IMR-90 (cell line): ENCODE measurements at regions not wholly inside any gene's neighbourhood (a gene's known extent, or its start where the extent isn't known, plus 50 kb on each side); places are given as distances from the start of the nearest gene placed in this dataset.
A peak's percentile ranks its signal among the peaks of the same experiment; 100 is the strongest.

ENCODE experiments used
- ATAC-seq: fragments of 200-7000 bp; cut with Tn5 transposase; 2 replicates; pipeline ENCODE4 v1.9.1; 2020; ENCODE audit warnings: low read depth, mild to moderate bottlenecking, moderate library complexity
- BruUV-seq: library from RNA; stranded (reverse); fragments of 400-500 nt; replicated peaks from 2 replicates; lab custom pipeline; 2021; lab: Mats Ljungman, UMichigan
- CTCF ChIA-PET: fragments of 300-600 bp; formaldehyde crosslinking; extraction: SDS; loops from one replicate; lab custom pipeline; 2021; ENCODE audit warnings: antibody characterized with exemption; lab: Yijun Ruan, JAX
- POLR2A ChIA-PET: fragments of 300-600 bp; sonication (Branson Sonifier 250); formaldehyde crosslinking; loops from one replicate; lab custom pipeline; 2022; ENCODE audit warnings: antibody characterized with exemption; ENCODE audit not compliant: unreplicated experiment; lab: Charles Lee
- DNase-seq: peaks from one replicate; pipeline ENCODE4 v3.0.0; 2013
- H2AFZ ChIP-seq: replicated peaks from 2 replicates; pipeline ENCODE3; 2013; ENCODE audit warnings: low read length, mild to moderate bottlenecking; ENCODE audit not compliant: poor library complexity
- H2AK5ac ChIP-seq: 2 replicates; pipeline ENCODE4 v1.6.1; 2013; ENCODE audit warnings: low read depth, low read length, inconsistent platforms
- H2AK9ac ChIP-seq: replicated peaks from 2 replicates; pipeline ENCODE3; 2013; ENCODE audit warnings: mild to moderate bottlenecking, low read depth, low read length, moderate library complexity; ENCODE audit not compliant: poor library complexity
- H2BK120ac ChIP-seq: 2 replicates; pipeline ENCODE4 v1.6.1; 2013; ENCODE audit warnings: low read depth, low read length, inconsistent platforms
- H2BK15ac ChIP-seq: 3 replicates; pipeline ENCODE4 v1.6.1; 2013; ENCODE audit warnings: low read depth, low read length, inconsistent platforms
- H2BK20ac ChIP-seq: 2 replicates; pipeline ENCODE4 v1.6.1; 2013; ENCODE audit warnings: low read depth, mild to moderate bottlenecking, inconsistent platforms, low read length, moderate library complexity
- H2BK5ac ChIP-seq: 2 replicates; pipeline ENCODE4 v1.6.1; 2013; ENCODE audit warnings: mild to moderate bottlenecking, low read depth, low read length, inconsistent platforms; ENCODE audit not compliant: poor library complexity, severe bottlenecking
- H3K14ac ChIP-seq: replicated peaks from 2 replicates; pipeline ENCODE4 v1.6.1; 2013; ENCODE audit warnings: low read depth, low read length, inconsistent platforms
- H3K18ac ChIP-seq: 2 replicates; pipeline ENCODE4 v1.6.1; 2013; ENCODE audit warnings: low read depth, low read length, control low read depth
- H3K23ac ChIP-seq: 2 replicates; pipeline ENCODE4 v1.6.1; 2013; ENCODE audit warnings: low read depth, low read length, inconsistent platforms
- H3K27ac ChIP-seq: 2 replicates; pipeline ENCODE4 v1.5.1; 2013; ENCODE audit warnings: mild to moderate bottlenecking, control low read depth, low read length; ENCODE audit not compliant: insufficient read depth
- H3K27me3 ChIP-seq: 2 replicates; pipeline ENCODE4 v1.6.1; 2013; ENCODE audit warnings: low read length; ENCODE audit not compliant: control insufficient read depth, insufficient read depth
- H3K36me3 ChIP-seq: 2 replicates; pipeline ENCODE4 v1.6.1; 2013; ENCODE audit warnings: low read length, mixed read lengths; ENCODE audit not compliant: control insufficient read depth, insufficient read depth
- H3K4ac ChIP-seq: 2 replicates; pipeline ENCODE4 v1.6.1; 2013; ENCODE audit warnings: low read depth, low read length, inconsistent platforms
- H3K4me1 ChIP-seq: 2 replicates; pipeline ENCODE4 v1.6.1; 2013; ENCODE audit warnings: low read length, mixed read lengths; ENCODE audit not compliant: control insufficient read depth, insufficient read depth
- H3K4me2 ChIP-seq: 2 replicates; pipeline ENCODE4 v1.6.1; 2013; ENCODE audit warnings: low read depth, mild to moderate bottlenecking, control low read depth, low read length, moderate library complexity
- H3K4me3 ChIP-seq: 2 replicates; pipeline ENCODE4 v1.5.1; 2013; ENCODE audit warnings: low read depth, mild to moderate bottlenecking, control low read depth, low read length, moderate library complexity; ENCODE audit not compliant: insufficient read depth
- H3K56ac ChIP-seq: 2 replicates; pipeline ENCODE4 v1.6.1; 2013; ENCODE audit warnings: low read length, inconsistent platforms; ENCODE audit not compliant: insufficient read depth; ENCODE audit errors: extremely low read depth
- H3K79me1 ChIP-seq, 2 experiments: 2 replicates each; pipeline ENCODE4 v1.6.1; 2013; ENCODE audit warnings: low read length in 2 of 2, inconsistent platforms in 1 of 2, low read depth in 1 of 2
- H3K9ac ChIP-seq: 2 replicates; pipeline ENCODE4 v1.6.1; 2013; ENCODE audit warnings: low read depth, low read length, control low read depth
- H3K9me1 ChIP-seq: 2 replicates; pipeline ENCODE4 v1.6.1; 2013; ENCODE audit warnings: low read length, inconsistent platforms; ENCODE audit not compliant: insufficient read depth
- H3K9me3 ChIP-seq: 2 replicates; pipeline ENCODE4 v1.6.1; 2013; ENCODE audit warnings: low read length; ENCODE audit not compliant: control insufficient read depth, insufficient read depth
- H4K20me1 ChIP-seq: 2 replicates; pipeline ENCODE4 v1.6.1; 2013; ENCODE audit warnings: low read length, inconsistent platforms; ENCODE audit not compliant: insufficient read depth
- H4K5ac ChIP-seq: 2 replicates; pipeline ENCODE4 v1.6.1; 2013; ENCODE audit warnings: mild to moderate bottlenecking, low read depth, low read length, control low read depth
- H4K8ac ChIP-seq, 2 experiments: 2 replicates each; pipeline ENCODE4 v1.6.1; 2013; ENCODE audit warnings: low read depth in 2 of 2, low read length in 2 of 2, control low read depth in 1 of 2, inconsistent platforms in 1 of 2
- H4K91ac ChIP-seq: 2 replicates; pipeline ENCODE4 v1.6.1; 2013; ENCODE audit warnings: low read depth, low read length, inconsistent platforms; ENCODE audit not compliant: insufficient read depth
- CEBPB ChIP-seq: IDR thresholded peaks from 2 replicates; pipeline ENCODE4 v1.6.1; 2012; ENCODE audit warnings: low read depth, low read length, improper control_type of control experiment
- FOS ChIP-seq: fragments of 150-350 bp; IDR thresholded peaks from 2 replicates; pipeline ENCODE4 v1.6.1; 2016; ENCODE audit warnings: low read depth, low read length
- MAZ ChIP-seq: IDR thresholded peaks from 2 replicates; pipeline ENCODE4 v1.6.1; 2012; ENCODE audit warnings: low read depth, mild to moderate bottlenecking, low read length, improper control_type of control experiment, moderate library complexity, borderline replicate concordance
- RAD21 ChIP-seq: IDR thresholded peaks from 2 replicates; pipeline ENCODE4 v1.6.1; 2012; ENCODE audit warnings: low read length, improper control_type of control experiment
- RFX5 ChIP-seq: IDR thresholded peaks from 2 replicates; pipeline ENCODE4 v1.8.0; 2012; ENCODE audit warnings: low read depth, mild to moderate bottlenecking, low read length, moderate library complexity
- USF2 ChIP-seq: fragments of 150-350 bp; IDR thresholded peaks from 2 replicates; pipeline ENCODE4 v1.6.1; 2017; ENCODE audit warnings: mild to moderate bottlenecking, antibody characterized with exemption, low read length, low read depth
- WGBS, 2 experiments: methylation state at CpG; one replicate each; pipeline versions ENCODE4 v1.1.5 to v1.1.7; 2013; ENCODE audit warnings: missing lambda C conversion rate in 2 of 2; ENCODE audit not compliant: insufficient read length in 1 of 2; ENCODE audit errors: extremely low coverage in 2 of 2; 5-methylcytosine and 5-hydroxymethylcytosine counted together
- dilution Hi-C: fragments of 300-500 bp; cut with HindIII; formaldehyde crosslinking; loops from one replicate; pipeline ENCODE4 v1.14.3; 2018; ENCODE audit warnings: low sequenced_read_pairs; ENCODE audit not compliant: unreplicated experiment
- in situ Hi-C: fragments of 300-500 bp; cut with MboI; formaldehyde crosslinking; loops from 3 replicates; pipeline ENCODE4 v1.14.3; 2019; ENCODE audit warnings: low sequenced_read_pairs, inconsistent platforms, mixed read lengths
- intact Hi-C: fragments of 100-400 bp; cut with micrococcal nuclease; formaldehyde crosslinking; loops from 2 replicates; pipeline ENCODE4 v1.10.0; 2022

GRCh38 chr6:101011186-101011585 lies 130.1 kb upstream of the ASCC3 start:
- ATAC-seq, result no peak
- no peak overlapping the region for H3K18ac ChIP-seq
- in situ Hi-C loops, result no loop called here

More at GRCh38 chr6:101011186-101011585, 130.1 kb upstream of the ASCC3 start:
- ChIA-PET POLR2A (no interaction called here), CTCF (no interaction called here)
- no TSS peak for BruUV-seq
- DNase-seq, result no peak
- Histone ChIP-seq H3K9ac (no peak overlapping the region), H3K23ac (no peak overlapping the region), H2BK120ac (no peak overlapping the region), H4K20me1 (no peaks in the 10 kb centered on the region), H3K56ac (no peak overlapping the region), H3K4me3 (peak overlapping the region; percentile 21; the same call in 1 of the 2 replicates), H2AK5ac (no peak overlapping the region), H3K4me1 (no peaks in the 10 kb centered on the region), H4K8ac (no peak overlapping the region), H4K91ac (no peak overlapping the region), H3K4me2 (peak overlapping the region; percentile 77; the same call in 1 of the 2 replicates), H4K5ac (no peak overlapping the region), H3K27me3 (no peaks in the 10 kb centered on the region), H3K9me3 (no peaks in the 10 kb centered on the region), H3K14ac (no peak overlapping the region), H2BK20ac (no peak overlapping the region), H3K36me3 (no peaks in the 10 kb centered on the region), H2BK5ac (no peak overlapping the region), H3K9me1 (no peaks in the 10 kb centered on the region), H3K27ac (no peak overlapping the region), H2AK9ac (no peak overlapping the region), H2AFZ (no peak overlapping the region), H2BK15ac (no peak overlapping the region), H3K79me1 (no peaks in the 10 kb centered on the region), H3K4ac (no peak overlapping the region)
- dilution Hi-C loops (no loop called here), intact Hi-C loops (no loop called here)
- TF ChIP-seq USF2 (no peak), RFX5 (no peak), CEBPB (no peak), FOS (no peak), MAZ (no peak), RAD21 (no peak)
- WGBS, 2 experiments, result no CpG with 5 or more reads among the region's 2 CpGs
